Testis (tissue), 2 donors: ENCODE measurements at regions not wholly inside any gene's neighbourhood (a gene's known extent, or its start where the extent isn't known, plus 50 kb on each side); places are given as distances from the start of the nearest gene placed in this dataset.

Source experiments
- CTCF ChIP-seq, 3 experiments: fragments of 450-650 bp in 2 of 3; fragments of 200-600 bp in 1 of 3; sonication (generic) in 1 of 3; IDR thresholded peaks; one replicate each; pipeline ENCODE4 v1.5.1; 2016 to 2019; ENCODE audit warnings: antibody characterized with exemption in 3 of 3, mild to moderate bottlenecking in 2 of 3, moderate library complexity in 1 of 3
- POLR2A ChIP-seq: fragments of 450-650 bp; IDR thresholded peaks from one replicate; pipeline ENCODE4 v1.6.1; 2017; ENCODE audit warnings: antibody characterized with exemption, mild to moderate bottlenecking, moderate library complexity

GRCh38 chr10:105793071-105793470 is 1152.0 kb downstream of the SORCS3 start:
- TF ChIP-seq CTCF (IDR thresholded peaks at IDR 0.05) = no peak
- TF ChIP-seq POLR2A = no peak
